ENCODE measurements at regions not wholly inside any gene's neighbourhood (a gene's known extent, or its start where the extent isn't known, plus 50 kb on each side); places are given as distances from the start of the nearest gene placed in this dataset.

DNA sequence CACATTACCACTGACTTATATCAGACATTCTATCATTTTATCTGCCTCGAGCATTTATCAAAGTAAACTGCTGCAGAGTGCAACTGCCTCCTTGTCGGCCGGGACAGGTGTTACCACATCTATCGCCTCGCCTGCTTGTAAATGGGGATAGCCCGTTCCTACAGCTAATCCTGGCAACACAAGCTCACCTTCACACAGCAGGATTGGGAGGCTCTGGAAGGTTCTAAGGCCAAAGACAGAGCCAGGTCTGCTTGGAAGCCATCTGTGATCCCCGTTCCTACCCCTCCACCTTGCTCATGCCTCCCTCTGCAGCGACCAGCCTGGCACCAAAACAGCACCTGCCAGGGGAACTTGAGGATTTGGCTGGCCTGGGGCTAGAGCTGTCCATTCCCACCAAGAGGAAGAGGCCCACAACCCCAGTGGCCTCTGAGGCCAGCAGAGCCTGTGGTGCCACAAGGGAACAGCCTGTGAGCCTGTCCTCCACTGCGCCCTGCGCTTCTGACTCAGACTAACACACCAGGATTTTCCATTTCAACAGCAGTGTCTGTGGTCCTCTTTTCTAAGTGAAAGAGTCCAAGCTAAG is 114.8 kb upstream of the DIO3 start:
- TF ChIP-seq, protein P1, sequence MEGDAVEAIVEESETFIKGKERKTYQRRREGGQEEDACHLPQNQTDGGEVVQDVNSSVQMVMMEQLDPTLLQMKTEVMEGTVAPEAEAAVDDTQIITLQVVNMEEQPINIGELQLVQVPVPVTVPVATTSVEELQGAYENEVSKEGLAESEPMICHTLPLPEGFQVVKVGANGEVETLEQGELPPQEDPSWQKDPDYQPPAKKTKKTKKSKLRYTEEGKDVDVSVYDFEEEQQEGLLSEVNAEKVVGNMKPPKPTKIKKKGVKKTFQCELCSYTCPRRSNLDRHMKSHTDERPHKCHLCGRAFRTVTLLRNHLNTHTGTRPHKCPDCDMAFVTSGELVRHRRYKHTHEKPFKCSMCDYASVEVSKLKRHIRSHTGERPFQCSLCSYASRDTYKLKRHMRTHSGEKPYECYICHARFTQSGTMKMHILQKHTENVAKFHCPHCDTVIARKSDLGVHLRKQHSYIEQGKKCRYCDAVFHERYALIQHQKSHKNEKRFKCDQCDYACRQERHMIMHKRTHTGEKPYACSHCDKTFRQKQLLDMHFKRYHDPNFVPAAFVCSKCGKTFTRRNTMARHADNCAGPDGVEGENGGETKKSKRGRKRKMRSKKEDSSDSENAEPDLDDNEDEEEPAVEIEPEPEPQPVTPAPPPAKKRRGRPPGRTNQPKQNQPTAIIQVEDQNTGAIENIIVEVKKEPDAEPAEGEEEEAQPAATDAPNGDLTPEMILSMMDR (conservative IDR thresholded peaks at IDR 0.05; ENCODE audit: low read length): no peak
- no peak for TF ChIP-seq EZH2phosphoT487 (IDR thresholded peaks at IDR 0.05; ENCODE audit: borderline replicate concordance, low read depth, low read length)

Measured in OCI-LY7 (cell line).